NCI-H187 treated with DMSO at 0.1 percent for 48 hours (cell line): ENCODE measurements at regions not wholly inside any gene's neighbourhood (a gene's known extent, or its start where the extent isn't known, plus 50 kb on each side); places are given as distances from the start of the nearest gene placed in this dataset.
"Not testable (repeated sequence)": the region's sequence is repeated elsewhere in the genome, so short reads cannot be mapped to it uniquely, and the experiment has no call there.

Source experiments
- DNase-seq: peaks from one replicate; lab custom pipeline; 2025; lab: John Stamatoyannopoulos, UW

GRCh38 chr15:47124430-47125102 is 592.7 kb upstream of the SEMA6D start:
- no peak for DNase-seq

GRCh38 chr15:47129033-47129432 is 588.3 kb upstream of the SEMA6D start:
- no peak for DNase-seq

- not testable (repeated sequence) for DNase-seq
Observed at GRCh38 chr15:47131450-47131849, 585.9 kb upstream of the SEMA6D start.

- DNase-seq: no peak
Observed at GRCh38 chr15:47135267-47135666, 582.0 kb upstream of the SEMA6D start.

GRCh38 chr15:47136236-47136635 is 581.1 kb upstream of the SEMA6D start:
- no peak for DNase-seq

GRCh38 chr15:47139965-47140364 is 577.3 kb upstream of the SEMA6D start:
- DNase-seq: no peak

GRCh38 chr15:47157827-47158226 is 559.5 kb upstream of the SEMA6D start:
- no peak for DNase-seq

- DNase-seq: no peak
Observed at GRCh38 chr15:47158573-47158972, 558.7 kb upstream of the SEMA6D start.

GRCh38 chr15:47177177-47177576 is 540.1 kb upstream of the SEMA6D start:
- no peak for DNase-seq

- DNase-seq: no peak
Observed at GRCh38 chr15:47179988-47180387, 537.3 kb upstream of the SEMA6D start.

GRCh38 chr15:47182818-47183217 is 534.5 kb upstream of the SEMA6D start:
- no peak for DNase-seq

- DNase-seq: no peak
Observed at GRCh38 chr15:47184003-47184907, 533.0 kb upstream of the SEMA6D start.

GRCh38 chr15:47184908-47185801 is 532.1 kb upstream of the SEMA6D start:
- no peak for DNase-seq

- DNase-seq: no peak
Observed at GRCh38 chr15:47186075-47186474, 531.2 kb upstream of the SEMA6D start.

GRCh38 chr15:47188758-47189507 is 528.4 kb upstream of the SEMA6D start:
- no peak for DNase-seq

GRCh38 chr15:47194718-47195117 is 522.6 kb upstream of the SEMA6D start:
- no peak for DNase-seq

- peak; percentile 42 for DNase-seq
Observed at GRCh38 chr15:47196048-47196447, 521.3 kb upstream of the SEMA6D start.

GRCh38 chr15:47203993-47204392 is 513.3 kb upstream of the SEMA6D start:
- DNase-seq: no peak

- DNase-seq: no peak
Observed at GRCh38 chr15:47206358-47206978, 510.8 kb upstream of the SEMA6D start.

GRCh38 chr15:47209591-47209990 is 507.7 kb upstream of the SEMA6D start:
- DNase-seq: no peak
